AG10803 (cell line): ENCODE measurements at regions not wholly inside any gene's neighbourhood (a gene's known extent, or its start where the extent isn't known, plus 50 kb on each side); places are given as distances from the start of the nearest gene placed in this dataset.

Experiments used
- DNase-seq: peaks from one replicate; pipeline ENCODE4 v3.0.0; 2010; ENCODE audit warnings: low read depth
- H3K4me3 ChIP-seq: 2 replicates; pipeline ENCODE4 v1.5.1; 2011; ENCODE audit warnings: mild to moderate bottlenecking, low read length, control low read depth
- TF ChIP-seq, protein P1 (sequence below): conservative IDR thresholded peaks from 2 replicates; pipeline ENCODE4 v1.5.1; 2011; ENCODE audit warnings: mild to moderate bottlenecking, low read length, control low read depth, inconsistent platforms

DNA sequence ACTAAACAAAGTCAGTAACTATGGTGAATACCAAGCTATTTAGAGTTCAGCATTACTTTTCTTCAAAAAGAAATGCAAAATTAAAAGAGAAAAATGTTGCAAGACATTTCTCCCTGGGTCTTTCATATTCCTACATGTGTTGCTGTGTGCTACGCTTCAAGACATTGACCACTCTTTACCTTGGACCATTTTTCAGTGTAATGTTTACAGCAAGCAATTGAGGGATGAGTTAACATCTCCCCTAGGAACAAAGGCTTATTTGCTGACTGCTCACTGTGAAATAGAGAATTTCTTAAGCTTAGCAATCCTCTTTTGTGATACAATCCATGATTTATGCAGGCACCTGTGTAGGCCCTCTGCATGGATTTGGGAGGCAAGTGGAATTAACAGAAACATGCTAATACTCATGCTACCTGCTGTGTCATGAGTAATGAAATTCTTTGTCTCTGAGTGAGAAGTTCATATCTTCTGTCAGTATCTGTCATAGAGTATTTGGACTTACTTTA lies 1202.9 kb upstream of the CDH8 start:
- no peak overlapping the region for H3K4me3 ChIP-seq
- no peak for DNase-seq
- TF ChIP-seq, protein P1, sequence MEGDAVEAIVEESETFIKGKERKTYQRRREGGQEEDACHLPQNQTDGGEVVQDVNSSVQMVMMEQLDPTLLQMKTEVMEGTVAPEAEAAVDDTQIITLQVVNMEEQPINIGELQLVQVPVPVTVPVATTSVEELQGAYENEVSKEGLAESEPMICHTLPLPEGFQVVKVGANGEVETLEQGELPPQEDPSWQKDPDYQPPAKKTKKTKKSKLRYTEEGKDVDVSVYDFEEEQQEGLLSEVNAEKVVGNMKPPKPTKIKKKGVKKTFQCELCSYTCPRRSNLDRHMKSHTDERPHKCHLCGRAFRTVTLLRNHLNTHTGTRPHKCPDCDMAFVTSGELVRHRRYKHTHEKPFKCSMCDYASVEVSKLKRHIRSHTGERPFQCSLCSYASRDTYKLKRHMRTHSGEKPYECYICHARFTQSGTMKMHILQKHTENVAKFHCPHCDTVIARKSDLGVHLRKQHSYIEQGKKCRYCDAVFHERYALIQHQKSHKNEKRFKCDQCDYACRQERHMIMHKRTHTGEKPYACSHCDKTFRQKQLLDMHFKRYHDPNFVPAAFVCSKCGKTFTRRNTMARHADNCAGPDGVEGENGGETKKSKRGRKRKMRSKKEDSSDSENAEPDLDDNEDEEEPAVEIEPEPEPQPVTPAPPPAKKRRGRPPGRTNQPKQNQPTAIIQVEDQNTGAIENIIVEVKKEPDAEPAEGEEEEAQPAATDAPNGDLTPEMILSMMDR: no peak

- DNase-seq: no peak
- TF ChIP-seq, protein P1: no peak
- no peak overlapping the region for H3K4me3 ChIP-seq
Observed at GRCh38 chr16:63230421-63231040, 1194.3 kb upstream of the CDH8 start.

GRCh38 chr16:63228259-63228658 lies 1192.0 kb upstream of the CDH8 start:
- TF ChIP-seq, protein P1: no peak
- no peak for DNase-seq
- H3K4me3 ChIP-seq: no peak overlapping the region

DNA sequence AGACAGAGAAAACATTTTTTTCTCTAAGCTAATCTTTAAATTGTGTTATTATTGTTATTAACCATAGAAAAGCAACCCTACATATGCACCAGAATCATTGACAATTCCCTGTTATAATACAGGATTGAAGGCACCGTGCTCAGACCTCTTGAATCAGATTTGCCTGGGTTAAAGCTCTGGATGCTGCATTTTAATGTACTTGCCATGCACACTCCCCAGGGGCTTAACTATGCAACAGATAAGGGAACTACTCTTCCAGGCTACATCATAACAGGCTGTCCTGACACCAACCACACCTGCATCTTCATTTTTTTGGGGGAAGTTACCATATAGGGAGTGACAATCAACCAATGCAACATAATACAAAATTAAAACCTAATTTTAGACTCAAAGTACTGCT lies 1187.6 kb upstream of the CDH8 start:
- H3K4me3 ChIP-seq: no peak overlapping the region
- no peak for DNase-seq
- TF ChIP-seq, protein P1: no peak

- H3K4me3 ChIP-seq: no peak overlapping the region
- no peak for DNase-seq
- TF ChIP-seq, protein P1: no peak
Observed at GRCh38 chr16:63216696-63217423, 1180.6 kb upstream of the CDH8 start.

GRCh38 chr16:63201851-63202250 lies 1165.6 kb upstream of the CDH8 start:
- no peak for DNase-seq
- TF ChIP-seq, protein P1: no peak
- no peak overlapping the region for H3K4me3 ChIP-seq

- no peak for DNase-seq
- H3K4me3 ChIP-seq: no peak overlapping the region
- TF ChIP-seq, protein P1: no peak
Observed at GRCh38 chr16:63200940-63201339, 1164.7 kb upstream of the CDH8 start.
